ENCODE measurements at regions not wholly inside any gene's neighbourhood (a gene's known extent, or its start where the extent isn't known, plus 50 kb on each side); places are given as distances from the start of the nearest gene placed in this dataset.

DNA sequence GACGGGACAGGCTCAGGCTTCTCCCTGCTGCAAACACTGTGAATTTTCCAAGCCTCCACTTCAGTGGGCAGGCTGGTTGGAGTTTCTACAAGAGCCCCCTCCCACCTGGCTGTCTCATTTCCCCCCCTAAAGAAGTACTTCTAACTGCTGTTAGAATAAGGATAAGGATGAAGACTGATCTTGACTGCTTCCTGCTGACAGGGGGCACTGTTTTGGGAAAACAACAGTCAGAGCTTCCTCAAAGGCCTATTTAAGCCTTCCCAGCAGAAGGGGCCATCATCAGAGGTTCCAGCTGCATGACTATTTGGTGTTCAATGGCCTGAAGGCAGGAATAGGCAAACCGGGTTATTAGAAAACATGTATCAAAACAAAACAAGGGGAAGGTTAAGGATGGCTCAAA is 1162.8 kb downstream of the DSC3 start:
- Histone ChIP-seq H3F3A (ENCODE audit: control insufficient read depth, insufficient read depth) (no peaks in the 10 kb centered on the region), H3K79me2 (ENCODE audit: control insufficient read depth, low read length) (no peaks in the 10 kb centered on the region), H3K4me2 (ENCODE audit: low read length) (no peak overlapping the region), H3K27ac (ENCODE audit: low read depth, low read length) (no peak overlapping the region), H3K27me3 (ENCODE audit: control insufficient read depth, low read length) (no peaks in the 10 kb centered on the region), H4K20me1 (ENCODE audit: control insufficient read depth, insufficient read depth, low read depth, low read length) (no peaks in the 10 kb centered on the region), H3K9me2 (replicated peaks; ENCODE audit: control insufficient read depth, low read length) (no peaks in the 10 kb centered on the region), H3K4me3 (ENCODE audit: low read length) (no peak overlapping the region), H3K4me1 (ENCODE audit: control insufficient read depth, low read length) (no peaks in the 10 kb centered on the region), H3K36me3 (ENCODE audit: control insufficient read depth, low read length) (no peaks in the 10 kb centered on the region), H3K9me3 (ENCODE audit: control insufficient read depth, insufficient read depth, low read length) (no peaks in the 10 kb centered on the region)
- TF ChIP-seq, protein P1, sequence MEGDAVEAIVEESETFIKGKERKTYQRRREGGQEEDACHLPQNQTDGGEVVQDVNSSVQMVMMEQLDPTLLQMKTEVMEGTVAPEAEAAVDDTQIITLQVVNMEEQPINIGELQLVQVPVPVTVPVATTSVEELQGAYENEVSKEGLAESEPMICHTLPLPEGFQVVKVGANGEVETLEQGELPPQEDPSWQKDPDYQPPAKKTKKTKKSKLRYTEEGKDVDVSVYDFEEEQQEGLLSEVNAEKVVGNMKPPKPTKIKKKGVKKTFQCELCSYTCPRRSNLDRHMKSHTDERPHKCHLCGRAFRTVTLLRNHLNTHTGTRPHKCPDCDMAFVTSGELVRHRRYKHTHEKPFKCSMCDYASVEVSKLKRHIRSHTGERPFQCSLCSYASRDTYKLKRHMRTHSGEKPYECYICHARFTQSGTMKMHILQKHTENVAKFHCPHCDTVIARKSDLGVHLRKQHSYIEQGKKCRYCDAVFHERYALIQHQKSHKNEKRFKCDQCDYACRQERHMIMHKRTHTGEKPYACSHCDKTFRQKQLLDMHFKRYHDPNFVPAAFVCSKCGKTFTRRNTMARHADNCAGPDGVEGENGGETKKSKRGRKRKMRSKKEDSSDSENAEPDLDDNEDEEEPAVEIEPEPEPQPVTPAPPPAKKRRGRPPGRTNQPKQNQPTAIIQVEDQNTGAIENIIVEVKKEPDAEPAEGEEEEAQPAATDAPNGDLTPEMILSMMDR (IDR thresholded peaks at IDR 0.05; ENCODE audit: low read depth, low read length, poor library complexity, severe bottlenecking), result no peak
- TF ChIP-seq EZH2phosphoT487 (IDR thresholded peaks at IDR 0.05; ENCODE audit: borderline replicate concordance, low read length), result no peak

DNA sequence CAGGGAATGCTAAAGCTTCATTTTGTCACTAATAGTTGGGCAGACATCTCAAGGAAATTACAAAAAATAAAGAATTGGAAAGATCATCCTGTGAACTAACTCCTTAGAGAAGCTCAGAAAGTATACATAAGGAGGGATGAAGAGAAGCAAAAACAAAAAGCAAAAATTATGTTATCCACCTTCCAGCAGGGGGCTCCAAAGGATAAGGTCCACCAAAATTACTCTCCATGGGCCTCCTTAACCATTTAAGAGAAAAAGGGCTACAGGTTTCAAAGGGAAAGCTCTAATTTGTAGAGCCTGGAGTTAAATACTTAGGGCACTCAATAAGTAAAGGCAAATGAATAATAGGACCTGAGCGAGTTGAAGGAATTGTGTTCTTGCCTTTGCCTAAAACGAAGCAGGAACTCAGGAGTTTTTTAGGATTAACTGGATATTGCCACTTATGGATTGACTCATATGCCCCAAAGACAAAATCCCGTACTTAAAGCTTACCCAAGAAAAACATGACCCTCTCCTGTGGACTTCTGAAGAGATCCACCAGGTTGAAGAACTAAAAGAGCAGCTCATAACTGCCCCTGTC is 1167.9 kb downstream of the DSC3 start:
- H3F3A ChIP-seq (ENCODE audit: control insufficient read depth, insufficient read depth), result no peaks in the 10 kb centered on the region
- no peaks in the 10 kb centered on the region for H3K27me3 ChIP-seq (ENCODE audit: control insufficient read depth, low read length)
- no peaks in the 10 kb centered on the region for H3K4me1 ChIP-seq (ENCODE audit: control insufficient read depth, low read length)
- TF ChIP-seq, protein P1 (IDR thresholded peaks at IDR 0.05; ENCODE audit: low read depth, low read length, poor library complexity, severe bottlenecking), result peak; percentile 67
- TF ChIP-seq EZH2phosphoT487 (IDR thresholded peaks at IDR 0.05; ENCODE audit: borderline replicate concordance, low read length), result no peak
- no peaks in the 10 kb centered on the region for H3K9me2 ChIP-seq (replicated peaks; ENCODE audit: control insufficient read depth, low read length)
- H3K4me2 ChIP-seq (ENCODE audit: low read length), result no peak overlapping the region
- no peaks in the 10 kb centered on the region for H3K79me2 ChIP-seq (ENCODE audit: control insufficient read depth, low read length)
- no peaks in the 10 kb centered on the region for H3K9me3 ChIP-seq (ENCODE audit: control insufficient read depth, insufficient read depth, low read length)
- H3K36me3 ChIP-seq (ENCODE audit: control insufficient read depth, low read length), result no peaks in the 10 kb centered on the region
- H3K27ac ChIP-seq (ENCODE audit: low read depth, low read length), result no peak overlapping the region
- H3K4me3 ChIP-seq (ENCODE audit: low read length), result no peak overlapping the region
- no peaks in the 10 kb centered on the region for H4K20me1 ChIP-seq (ENCODE audit: control insufficient read depth, insufficient read depth, low read depth, low read length)

DNA sequence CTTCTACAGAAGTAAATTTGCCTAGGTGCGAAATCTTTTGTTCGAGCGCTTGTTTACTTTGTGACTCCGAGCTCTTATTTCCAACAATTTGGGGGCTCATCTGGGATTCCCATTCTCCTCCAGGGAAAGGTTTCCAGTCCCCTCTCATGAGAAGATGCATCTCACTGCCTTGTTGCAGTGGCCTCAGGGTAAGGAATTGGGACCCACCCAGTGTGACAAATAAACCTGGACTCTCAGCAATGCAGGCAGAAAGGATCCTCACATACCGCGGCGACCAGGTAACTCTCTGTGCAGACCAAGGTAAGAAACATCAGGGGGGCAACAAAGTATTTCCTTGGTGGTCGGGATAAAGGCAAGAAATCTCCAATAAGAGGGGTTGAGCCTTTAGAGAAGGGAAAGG is 1169.3 kb downstream of the DSC3 start:
- no peak overlapping the region for H3K4me3 ChIP-seq (ENCODE audit: low read length)
- no peaks in the 10 kb centered on the region for H3K9me3 ChIP-seq (ENCODE audit: control insufficient read depth, insufficient read depth, low read length)
- H3K27ac ChIP-seq (ENCODE audit: low read depth, low read length), result no peak overlapping the region
- no peak for TF ChIP-seq EZH2phosphoT487 (IDR thresholded peaks at IDR 0.05; ENCODE audit: borderline replicate concordance, low read length)
- TF ChIP-seq, protein P1 (IDR thresholded peaks at IDR 0.05; ENCODE audit: low read depth, low read length, poor library complexity, severe bottlenecking), result no peak
- no peaks in the 10 kb centered on the region for H3F3A ChIP-seq (ENCODE audit: control insufficient read depth, insufficient read depth)
- no peaks in the 10 kb centered on the region for H3K9me2 ChIP-seq (replicated peaks; ENCODE audit: control insufficient read depth, low read length)
- no peaks in the 10 kb centered on the region for H3K36me3 ChIP-seq (ENCODE audit: control insufficient read depth, low read length)
- no peaks in the 10 kb centered on the region for H3K27me3 ChIP-seq (ENCODE audit: control insufficient read depth, low read length)
- H3K4me1 ChIP-seq (ENCODE audit: control insufficient read depth, low read length), result no peaks in the 10 kb centered on the region
- H3K4me2 ChIP-seq (ENCODE audit: low read length), result no peak overlapping the region
- H3K79me2 ChIP-seq (ENCODE audit: control insufficient read depth, low read length), result no peaks in the 10 kb centered on the region
- no peaks in the 10 kb centered on the region for H4K20me1 ChIP-seq (ENCODE audit: control insufficient read depth, insufficient read depth, low read depth, low read length)

Measured in DOHH2 (cell line).